ENCODE measurements at regions not wholly inside any gene's neighbourhood (a gene's known extent, or its start where the extent isn't known, plus 50 kb on each side); places are given as distances from the start of the nearest gene placed in this dataset.

GRCh38 chr4:184934961-184935360 is 83.3 kb upstream of the HELT start:
- TF ChIP-seq EZH2phosphoT487 (IDR thresholded peaks at IDR 0.05; ENCODE audit: low read depth) (no peak), CTCF (IDR thresholded peaks at IDR 0.05; ENCODE audit: low read depth, low read length) (no peak)

Measured in OCI-LY3 (cell line).